ENCODE measurements at regions not wholly inside any gene's neighbourhood (a gene's known extent, or its start where the extent isn't known, plus 50 kb on each side); places are given as distances from the start of the nearest gene placed in this dataset.

GRCh38 chr11:133742353-133742752 is 103.0 kb downstream of the SPATA19 start:
- in situ Hi-C loops (cut with HindIII; ENCODE audit: extremely low pct_ligation_motif_present, low pct_unique_long_range_greater_than_20kb) (no loop called here), intact Hi-C loops (cut with micrococcal nuclease; ENCODE audit: unreplicated experiment) (no loop called here)
- H3K4me3 ChIP-seq (replicated peaks in 1 of 3; ENCODE audit: insufficient read depth in 1 of 3, low read depth in 2 of 3, low read length in 3 of 3) = no peak overlapping the region
- FAIRE-seq (no peak), DNase-seq (ENCODE audit: low spot score) (no peak), ATAC-seq (no peak)
- 11% methylated on average over 3 of the region's 3 CpGs for WGBS (ENCODE audit: low lambda C conversion rate)
- ChIA-PET POLR2A (no interaction called here), CTCF (ENCODE audit: low intra/inter-chr PET ratio, low total read pairs) (no interaction called here)
- H3K4me1 ChIP-seq (ENCODE audit: insufficient read depth, low read length) = no peaks in the 10 kb centered on the region
- no peak overlapping the region for H3K27ac ChIP-seq (ENCODE audit: extremely low read length, insufficient read depth, low read length)
- H3K27me3 ChIP-seq (ENCODE audit: control insufficient read depth in 1 of 2, insufficient read depth in 2 of 2, low read length in 2 of 2) = peaks cover 0 to 4% of the 10 kb centered on the region in 2 experiments; a peak in 1 of 5 replicates
- no peak overlapping the region for H3K4me2 ChIP-seq (ENCODE audit: low read depth, low read length)
- H4K20me1 ChIP-seq (ENCODE audit: insufficient read depth, low read length) = no peaks in the 10 kb centered on the region
- no peak for TF ChIP-seq ZBTB7A (CRISPR knock-in tag; IDR thresholded peaks at IDR 0.05)
- TF ChIP-seq EEA1 (CRISPR knock-in tag; IDR thresholded peaks at IDR 0.05; ENCODE audit: borderline replicate concordance) = no peak
- no peak overlapping the region for H2AFZ ChIP-seq (ENCODE audit: low read length)
- no peaks in the 10 kb centered on the region for H3K79me2 ChIP-seq (ENCODE audit: insufficient read depth, low read length)
- no peak overlapping the region for H3K9ac ChIP-seq (ENCODE audit: insufficient read depth, low read depth, low read length)
- H3K36me3 ChIP-seq (replicated peaks in 1 of 2; ENCODE audit: control insufficient read depth in 1 of 2, insufficient read depth in 2 of 2, low read length in 2 of 2) = no peaks in the 10 kb centered on the region
- no peaks in the 10 kb centered on the region for H3K9me3 ChIP-seq (ENCODE audit: low read length)
- BruUV-seq (replicated peaks) = no TSS peak

- H2AFZ ChIP-seq (ENCODE audit: low read length) = no peak overlapping the region
- DNase-seq (ENCODE audit: low spot score) (no peak), ATAC-seq (no peak), FAIRE-seq (no peak)
- intact Hi-C loops (cut with micrococcal nuclease; ENCODE audit: unreplicated experiment) (no loop called here), in situ Hi-C loops (cut with HindIII; ENCODE audit: extremely low pct_ligation_motif_present, low pct_unique_long_range_greater_than_20kb) (no loop called here)
- no peak overlapping the region for H3K27ac ChIP-seq (ENCODE audit: extremely low read length, insufficient read depth, low read length)
- BruUV-seq (replicated peaks) = no TSS peak
- no peaks in the 10 kb centered on the region for H3K36me3 ChIP-seq (replicated peaks in 1 of 2; ENCODE audit: control insufficient read depth in 1 of 2, insufficient read depth in 2 of 2, low read length in 2 of 2)
- no peak overlapping the region for H3K9ac ChIP-seq (ENCODE audit: insufficient read depth, low read depth, low read length)
- H3K79me2 ChIP-seq (ENCODE audit: insufficient read depth, low read length) = no peaks in the 10 kb centered on the region
- 42% methylated on average over 12 of the region's 12 CpGs for WGBS (ENCODE audit: low lambda C conversion rate)
- H3K4me2 ChIP-seq (ENCODE audit: low read depth, low read length) = no peak overlapping the region
- H3K4me3 ChIP-seq (replicated peaks in 1 of 3; ENCODE audit: insufficient read depth in 1 of 3, low read depth in 2 of 3, low read length in 3 of 3) = no peak overlapping the region
- no peaks in the 10 kb centered on the region for H3K9me3 ChIP-seq (ENCODE audit: low read length)
- no peaks in the 10 kb centered on the region for H4K20me1 ChIP-seq (ENCODE audit: insufficient read depth, low read length)
- H3K4me1 ChIP-seq (ENCODE audit: insufficient read depth, low read length) = no peaks in the 10 kb centered on the region
- ChIA-PET POLR2A (no interaction called here), CTCF (ENCODE audit: low intra/inter-chr PET ratio, low total read pairs) (no interaction called here)
- H3K27me3 ChIP-seq (ENCODE audit: control insufficient read depth in 1 of 2, insufficient read depth in 2 of 2, low read length in 2 of 2) = peaks cover 0 to 1% of the 10 kb centered on the region in 2 experiments; a peak in 1 of 5 replicates
- TF ChIP-seq NFRKB (IDR thresholded peaks at IDR 0.05) (no peak), ZNF34 (CRISPR knock-in tag; IDR thresholded peaks at IDR 0.05; ENCODE audit: borderline replicate concordance) (no peak), ZNF263 (CRISPR knock-in tag; IDR thresholded peaks at IDR 0.05) (no peak), PLRG1 (conservative IDR thresholded peaks at IDR 0.05) (no peak), PRDM4 (CRISPR knock-in tag; IDR thresholded peaks at IDR 0.05; ENCODE audit: borderline replicate concordance) (no peak), TEAD3 (CRISPR knock-in tag; optimal IDR thresholded peaks at IDR 0.05; ENCODE audit: borderline replicate concordance) (no peak), RNF219 (CRISPR knock-in tag; IDR thresholded peaks at IDR 0.05) (no peak), ZNF782 (CRISPR knock-in tag; IDR thresholded peaks at IDR 0.05; ENCODE audit: borderline replicate concordance) (no peak), SCMH1 (CRISPR knock-in tag; IDR thresholded peaks at IDR 0.05; ENCODE audit: borderline replicate concordance) (no peak), ZNF577 (CRISPR knock-in tag; IDR thresholded peaks at IDR 0.05; ENCODE audit: borderline replicate concordance, low read depth) (no peak), MIXL1 (CRISPR knock-in tag; IDR thresholded peaks at IDR 0.05) (no peak), HINFP (CRISPR knock-in tag; IDR thresholded peaks at IDR 0.05; ENCODE audit: low read depth) (no peak), HDAC1 (CRISPR knock-in tag; IDR thresholded peaks at IDR 0.05) (no peak)
Measured at GRCh38 chr11:133740963-133741362, 104.3 kb downstream of the SPATA19 start.
